HepG2 (cell line): ENCODE measurements at regions not wholly inside any gene's neighbourhood (a gene's known extent, or its start where the extent isn't known, plus 50 kb on each side); places are given as distances from the start of the nearest gene placed in this dataset.

Experiments
- ATAC-seq: fragments of 200-7000 bp; cut with Tn5 transposase; 3 replicates; pipeline ENCODE4 v1.9.1; 2020; ENCODE audit warnings: mild to moderate bottlenecking, moderate library complexity
- BruUV-seq: library from RNA; stranded (reverse); fragments of 400-500 nt; replicated peaks from 2 replicates; lab custom pipeline; 2021; lab: Mats Ljungman, UMichigan
- CTCF ChIA-PET: fragments of 300-600 bp; formaldehyde crosslinking; extraction: SDS; loops from one replicate; lab custom pipeline; 2021; ENCODE audit warnings: low total read pairs, inconsistent platforms, low intra/inter-chr PET ratio; lab: Yijun Ruan, JAX
- POLR2A ChIA-PET: fragments of 350-600 bp; sonication (Branson Sonifier 250); formaldehyde crosslinking; loops from one replicate; lab custom pipeline; 2020; ENCODE audit warnings: antibody characterized with exemption, inconsistent platforms; lab: Yijun Ruan, JAX
- DNase-seq: peaks from one replicate; pipeline ENCODE4 v3.0.0-alpha.2; 2015; ENCODE audit warnings: low spot score
- FAIRE-seq: peaks from 3 replicates; lab custom pipeline; 2011; peaks lifted over from hg19 to GRCh38; lab: Jason Lieb, UNC
- H2AFZ ChIP-seq: one replicate; pipeline ENCODE4 v1.6.1; 2011; ENCODE audit warnings: low read length, inconsistent platforms
- H3K27ac ChIP-seq: fragments of 300-600 bp; 3 replicates; pipeline ENCODE4 v1.8.0; 2011; ENCODE audit warnings: mixed run types, mild to moderate bottlenecking, mixed read lengths, low read length, inconsistent platforms; ENCODE audit not compliant: insufficient read depth; ENCODE audit errors: extremely low read length
- H3K27me3 ChIP-seq, 2 experiments: fragments of 200-600 bp in 1 of 2; 2 replicates in 1 of 2; 3 replicates in 1 of 2; pipeline versions ENCODE4 v1.6.0 to v1.8.0; 2011; ENCODE audit warnings: low read length in 2 of 2, mild to moderate bottlenecking in 2 of 2, moderate library complexity in 2 of 2, inconsistent platforms in 1 of 2; ENCODE audit not compliant: insufficient read depth in 2 of 2, control insufficient read depth in 1 of 2
- H3K36me3 ChIP-seq, 2 experiments: fragments of 200-600 bp in 1 of 2; replicated peaks in 1 of 2; 2 replicates in 1 of 2; 3 replicates in 1 of 2; pipeline versions ENCODE4 v1.5.1 to v1.8.0; 2011; ENCODE audit warnings: low read length in 2 of 2, inconsistent platforms in 1 of 2; ENCODE audit not compliant: insufficient read depth in 2 of 2, control insufficient read depth in 1 of 2
- H3K4me1 ChIP-seq: 2 replicates; pipeline ENCODE4 v1.5.1; 2012; ENCODE audit warnings: low read length, inconsistent platforms; ENCODE audit not compliant: insufficient read depth
- H3K4me2 ChIP-seq: 2 replicates; pipeline ENCODE4 v1.6.0; 2011; ENCODE audit warnings: low read depth, low read length, inconsistent platforms
- H3K4me3 ChIP-seq, 3 experiments: fragments of 200-600 bp in 1 of 3; sonication (generic), shearing (Covaris generic) in 1 of 3; replicated peaks in 1 of 3; 2 replicates each; pipeline ENCODE4 v1.5.1; 2011 to 2016; ENCODE audit warnings: low read length in 3 of 3, inconsistent platforms in 2 of 3, low read depth in 2 of 3, mild to moderate bottlenecking in 2 of 3, control low read depth in 1 of 3, mixed read lengths in 1 of 3; ENCODE audit not compliant: insufficient read depth in 1 of 3
- H3K79me2 ChIP-seq: one replicate; pipeline ENCODE4 v1.6.1; 2011; ENCODE audit warnings: low read length, inconsistent platforms; ENCODE audit not compliant: insufficient read depth
- H3K9ac ChIP-seq: 2 replicates; pipeline ENCODE4 v1.6.0; 2011; ENCODE audit warnings: mild to moderate bottlenecking, low read depth, low read length, inconsistent platforms; ENCODE audit not compliant: insufficient read depth
- H3K9me3 ChIP-seq: 2 replicates; pipeline ENCODE4 v1.5.1; 2012; ENCODE audit warnings: mild to moderate bottlenecking, low read length
- H4K20me1 ChIP-seq: 2 replicates; pipeline ENCODE4 v1.6.0; 2011; ENCODE audit warnings: inconsistent platforms, mild to moderate bottlenecking, low read length, moderate library complexity; ENCODE audit not compliant: insufficient read depth
- MAFF ChIP-seq: IDR thresholded peaks from 2 replicates; pipeline ENCODE4 v1.6.1; 2011; ENCODE audit warnings: low read depth, low read length, improper control_type of control experiment
- MAFK ChIP-seq, 2 experiments: IDR thresholded peaks in 1 of 2; conservative IDR thresholded peaks in 1 of 2; 2 replicates each; pipeline ENCODE4 v1.6.1; 2011; ENCODE audit warnings: improper control_type of control experiment in 2 of 2, low read length in 2 of 2
- WGBS: methylation state at CpG from one replicate; pipeline ENCODE4 v1.1.6; 2017; ENCODE audit warnings: low lambda C conversion rate; 5-methylcytosine and 5-hydroxymethylcytosine counted together
- in situ Hi-C: cut with HindIII; loops from 2 replicates; pipeline ENCODE4 v1.10.0; 2017; ENCODE audit warnings: low pct_unique_long_range_greater_than_20kb; ENCODE audit not compliant: extremely low pct_ligation_motif_present
- intact Hi-C: fragments of 100-400 bp; cut with micrococcal nuclease; formaldehyde crosslinking; loops from one replicate; pipeline ENCODE4 v1.10.0; 2022; ENCODE audit not compliant: unreplicated experiment
- TF ChIP-seq, protein P1 (sequence below): sonication (generic); formaldehyde crosslinking; IDR thresholded peaks from 2 replicates; pipeline ENCODE4 v1.4.0; 2020; ENCODE audit warnings: missing genetic modification reagents
- TF ChIP-seq, protein P2 (sequence below), 2 experiments: sonication (generic) in 1 of 2; formaldehyde crosslinking in 1 of 2; IDR thresholded peaks; 2 replicates each; pipeline versions ENCODE4 v1.4.0 to v1.6.1; 2018 to 2020; ENCODE audit warnings: missing genetic modification reagents in 2 of 2, borderline replicate concordance in 1 of 2, low read depth in 1 of 2, mild to moderate bottlenecking in 1 of 2, missing biosample characterization in 1 of 2

DNA sequence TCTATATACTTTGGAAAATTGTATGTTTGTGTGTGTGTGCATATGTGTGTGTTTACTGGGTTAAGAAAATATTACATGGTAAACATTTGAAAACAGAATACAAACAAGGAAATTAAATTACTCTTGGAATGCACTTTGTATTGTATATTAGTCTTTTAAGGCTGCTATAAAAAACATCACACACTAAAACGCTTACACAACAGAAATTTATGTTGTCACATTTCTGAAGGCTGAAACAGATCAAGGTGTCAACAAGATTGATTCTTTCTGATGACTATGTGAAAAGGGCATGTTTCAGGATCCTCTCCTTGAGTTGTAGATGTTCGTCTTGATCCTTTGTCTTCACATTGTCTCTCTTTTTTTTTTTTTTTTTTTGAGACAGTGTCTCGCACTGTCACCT is 149.1 kb upstream of the CNTN5 start:
- H3K4me2 ChIP-seq, result no peak overlapping the region
- no peaks in the 10 kb centered on the region for H3K27me3 ChIP-seq
- in situ Hi-C loops, result no loop called here
- no peak for DNase-seq
- H3K4me3 ChIP-seq, result no peak overlapping the region
- no peaks in the 10 kb centered on the region for H3K36me3 ChIP-seq
- no peak for ATAC-seq
- no TSS peak for BruUV-seq
- CTCF ChIA-PET, result no interaction called here
- H3K4me1 ChIP-seq, result no peaks in the 10 kb centered on the region
- no peaks in the 10 kb centered on the region for H3K79me2 ChIP-seq
- H2AFZ ChIP-seq, result no peak overlapping the region
- POLR2A ChIA-PET, result no interaction called here
- intact Hi-C loops, result no loop called here
- TF ChIP-seq, protein P1, sequence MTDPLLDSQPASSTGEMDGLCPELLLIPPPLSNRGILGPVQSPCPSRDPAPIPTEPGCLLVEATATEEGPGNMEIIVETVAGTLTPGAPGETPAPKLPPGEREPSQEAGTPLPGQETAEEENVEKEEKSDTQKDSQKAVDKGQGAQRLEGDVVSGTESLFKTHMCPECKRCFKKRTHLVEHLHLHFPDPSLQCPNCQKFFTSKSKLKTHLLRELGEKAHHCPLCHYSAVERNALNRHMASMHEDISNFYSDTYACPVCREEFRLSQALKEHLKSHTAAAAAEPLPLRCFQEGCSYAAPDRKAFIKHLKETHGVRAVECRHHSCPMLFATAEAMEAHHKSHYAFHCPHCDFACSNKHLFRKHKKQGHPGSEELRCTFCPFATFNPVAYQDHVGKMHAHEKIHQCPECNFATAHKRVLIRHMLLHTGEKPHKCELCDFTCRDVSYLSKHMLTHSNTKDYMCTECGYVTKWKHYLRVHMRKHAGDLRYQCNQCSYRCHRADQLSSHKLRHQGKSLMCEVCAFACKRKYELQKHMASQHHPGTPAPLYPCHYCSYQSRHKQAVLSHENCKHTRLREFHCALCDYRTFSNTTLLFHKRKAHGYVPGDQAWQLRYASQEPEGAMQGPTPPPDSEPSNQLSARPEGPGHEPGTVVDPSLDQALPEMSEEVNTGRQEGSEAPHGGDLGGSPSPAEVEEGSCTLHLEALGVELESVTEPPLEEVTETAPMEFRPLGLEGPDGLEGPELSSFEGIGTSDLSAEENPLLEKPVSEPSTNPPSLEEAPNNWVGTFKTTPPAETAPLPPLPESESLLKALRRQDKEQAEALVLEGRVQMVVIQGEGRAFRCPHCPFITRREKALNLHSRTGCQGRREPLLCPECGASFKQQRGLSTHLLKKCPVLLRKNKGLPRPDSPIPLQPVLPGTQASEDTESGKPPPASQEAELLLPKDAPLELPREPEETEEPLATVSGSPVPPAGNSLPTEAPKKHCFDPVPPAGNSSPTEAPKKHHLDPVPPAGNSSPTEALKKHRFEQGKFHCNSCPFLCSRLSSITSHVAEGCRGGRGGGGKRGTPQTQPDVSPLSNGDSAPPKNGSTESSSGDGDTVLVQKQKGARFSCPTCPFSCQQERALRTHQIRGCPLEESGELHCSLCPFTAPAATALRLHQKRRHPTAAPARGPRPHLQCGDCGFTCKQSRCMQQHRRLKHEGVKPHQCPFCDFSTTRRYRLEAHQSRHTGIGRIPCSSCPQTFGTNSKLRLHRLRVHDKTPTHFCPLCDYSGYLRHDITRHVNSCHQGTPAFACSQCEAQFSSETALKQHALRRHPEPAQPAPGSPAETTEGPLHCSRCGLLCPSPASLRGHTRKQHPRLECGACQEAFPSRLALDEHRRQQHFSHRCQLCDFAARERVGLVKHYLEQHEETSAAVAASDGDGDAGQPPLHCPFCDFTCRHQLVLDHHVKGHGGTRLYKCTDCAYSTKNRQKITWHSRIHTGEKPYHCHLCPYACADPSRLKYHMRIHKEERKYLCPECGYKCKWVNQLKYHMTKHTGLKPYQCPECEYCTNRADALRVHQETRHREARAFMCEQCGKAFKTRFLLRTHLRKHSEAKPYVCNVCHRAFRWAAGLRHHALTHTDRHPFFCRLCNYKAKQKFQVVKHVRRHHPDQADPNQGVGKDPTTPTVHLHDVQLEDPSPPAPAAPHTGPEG, result no peak
- peak; percentile 34 to 62; a peak in 3 of 4 replicates for TF ChIP-seq MAFK (conservative IDR thresholded peaks at IDR 0.05 in 1 of 2, IDR thresholded peaks at IDR 0.05 in 1 of 2; ENCODE audit: low read length in 2 of 2)
- TF ChIP-seq, protein P2, sequence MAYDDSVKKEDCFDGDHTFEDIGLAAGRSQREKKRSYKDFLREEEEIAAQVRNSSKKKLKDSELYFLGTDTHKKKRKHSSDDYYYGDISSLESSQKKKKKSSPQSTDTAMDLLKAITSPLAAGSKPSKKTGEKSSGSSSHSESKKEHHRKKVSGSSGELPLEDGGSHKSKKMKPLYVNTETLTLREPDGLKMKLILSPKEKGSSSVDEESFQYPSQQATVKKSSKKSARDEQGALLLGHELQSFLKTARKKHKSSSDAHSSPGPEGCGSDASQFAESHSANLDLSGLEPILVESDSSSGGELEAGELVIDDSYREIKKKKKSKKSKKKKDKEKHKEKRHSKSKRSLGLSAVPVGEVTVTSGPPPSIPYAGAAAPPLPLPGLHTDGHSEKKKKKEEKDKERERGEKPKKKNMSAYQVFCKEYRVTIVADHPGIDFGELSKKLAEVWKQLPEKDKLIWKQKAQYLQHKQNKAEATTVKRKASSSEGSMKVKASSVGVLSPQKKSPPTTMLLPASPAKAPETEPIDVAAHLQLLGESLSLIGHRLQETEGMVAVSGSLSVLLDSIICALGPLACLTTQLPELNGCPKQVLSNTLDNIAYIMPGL (CRISPR knock-in tag; IDR thresholded peaks at IDR 0.05; ENCODE audit: borderline replicate concordance in 1 of 2, low read depth in 1 of 2), result no peak
- 0 out of 2 replicates have a peak, but pooled peaks have one; percentile 32 for TF ChIP-seq MAFF
- H3K27ac ChIP-seq, result no peak overlapping the region
- no peak for FAIRE-seq
- 33% methylated on average over 3 of the region's 3 CpGs for WGBS
- H3K9me3 ChIP-seq, result peaks cover 18% of the 10 kb centered on the region; the same call in 1 of the 2 replicates
- H3K9ac ChIP-seq, result no peak overlapping the region
- no peaks in the 10 kb centered on the region for H4K20me1 ChIP-seq
